Breast epithelium (tissue), 3 donors: ENCODE measurements at regions not wholly inside any gene's neighbourhood (a gene's known extent, or its start where the extent isn't known, plus 50 kb on each side); places are given as distances from the start of the nearest gene placed in this dataset.

Experiments used
- CTCF ChIP-seq, 3 donors: fragments of 450-650 bp; IDR thresholded peaks; one replicate each; pipeline ENCODE4 v1.5.1; 2016 to 2017; ENCODE audit warnings: antibody characterized with exemption in 3 of 3, mild to moderate bottlenecking in 3 of 3, moderate library complexity in 3 of 3
- POLR2AphosphoS5 ChIP-seq, 3 donors: sonication (generic); formaldehyde crosslinking; IDR thresholded peaks; one replicate each; pipeline ENCODE4 v1.6.1; 2017; ENCODE audit warnings: antibody characterized with exemption in 3 of 3

- TF ChIP-seq CTCF (IDR thresholded peaks at IDR 0.05) (no peak), POLR2AphosphoS5 (IDR thresholded peaks at IDR 0.05) (no peak)
These were observed 120.3 kb upstream of the ZNF91 start for GRCh38 chr19:23515551-23515950.
